ENCODE measurements at regions not wholly inside any gene's neighbourhood (a gene's known extent, or its start where the extent isn't known, plus 50 kb on each side); places are given as distances from the start of the nearest gene placed in this dataset. TPM values are rescaled to one million over a fixed set of nuclear protein-coding genes. Genes with fewer than 3 reads are reported as not detected.
"Not testable (repeated sequence)": the region's sequence is repeated elsewhere in the genome, so short reads cannot be mapped to it uniquely, and the experiment has no call there.

- no peak for DNase-seq
- H3K4me1 ChIP-seq (ENCODE audit: insufficient read depth), result peaks cover 11% of the 10 kb centered on the region
- no peaks in the 10 kb centered on the region for H3K27me3 ChIP-seq
- no peak overlapping the region for H3K4me3 ChIP-seq
- intact Hi-C loops (cut with DNase I), result no loop called here
- WGBS, 3 donors, result 17 to 28% (median 17%) methylated on average over 20 of the region's 20 CpGs
- no peak for TF ChIP-seq CTCF (IDR thresholded peaks at IDR 0.05)
- H3K36me3 ChIP-seq, result no peaks in the 10 kb centered on the region
- H3K27ac ChIP-seq, result no peak overlapping the region
- H3K9me3 ChIP-seq, result peaks cover 0 to 4% of the 10 kb centered on the region in 2 donors
Measured at GRCh38 chr15:34494084-34494399, 56.4 kb upstream of the GOLGA8A start.

- intact Hi-C loops (cut with DNase I), result no loop called here
- no peak overlapping the region for H3K27ac ChIP-seq
- no peak overlapping the region for H3K4me3 ChIP-seq
- WGBS, 3 donors, result 91% methylated on average over 1 of the region's 1 CpG
- DNase-seq, result no peak
- H3K4me1 ChIP-seq (ENCODE audit: insufficient read depth), result peaks cover 11% of the 10 kb centered on the region
- no peaks in the 10 kb centered on the region for H3K27me3 ChIP-seq
- no peaks in the 10 kb centered on the region for H3K36me3 ChIP-seq
- TF ChIP-seq POLR2A (IDR thresholded peaks at IDR 0.05), result no peak
- H3K9me3 ChIP-seq, result peaks cover 0 to 4% of the 10 kb centered on the region in 2 donors
Measured at GRCh38 chr15:34493001-34493400, 55.4 kb upstream of the GOLGA8A start.

GRCh38 chr15:34491488-34491887, 53.9 kb upstream of the GOLGA8A start:
- intact Hi-C loops (cut with DNase I); H3K4me3 ChIP-seq; DNase-seq; H3K27me3 ChIP-seq; H3K27ac ChIP-seq; H3K36me3 ChIP-seq; H3K9me3 ChIP-seq: not testable (repeated sequence)
- peaks cover 11% of the 10 kb centered on the region for H3K4me1 ChIP-seq (ENCODE audit: insufficient read depth)
- 94 to 98% (median 94%) methylated on average over 1 of the region's 1 CpG for WGBS, 3 donors

GRCh38 chr15:34490417-34491193, 53.0 kb upstream of the GOLGA8A start:
- Histone ChIP-seq H3K9me3 (peaks cover 0 to 4% of the 10 kb centered on the region in 2 donors), H3K4me1 (ENCODE audit: insufficient read depth) (peaks cover 11% of the 10 kb centered on the region), H3K36me3 (no peaks in the 10 kb centered on the region), H3K27ac (no peak overlapping the region), H3K4me3 (no peak overlapping the region), H3K27me3 (no peaks in the 10 kb centered on the region)
- DNase-seq, result no peak
- TF ChIP-seq EP300 (IDR thresholded peaks at IDR 0.05) (no peak), POLR2A (IDR thresholded peaks at IDR 0.05) (no peak), CTCF (IDR thresholded peaks at IDR 0.05) (no peak)
- intact Hi-C loops (cut with DNase I), result no loop called here
- 36 to 77% (median 45%) methylated on average over 6 to 38 of the region's 38 CpGs for WGBS, 3 donors

GRCh38 chr15:34488973-34489959, 51.7 kb upstream of the GOLGA8A start:
- H3K4me3 ChIP-seq; H3K36me3 ChIP-seq; H3K9me3 ChIP-seq; intact Hi-C loops (cut with DNase I); H3K27ac ChIP-seq; DNase-seq; H3K27me3 ChIP-seq; H3K4me1 ChIP-seq (ENCODE audit: insufficient read depth): not testable (repeated sequence)
- WGBS, 3 donors, result 93% methylated on average over 20 to 37 of the region's 37 CpGs

Small RNA genes in the stretch of these regions (microRNA-seq; reads per million reads assigned to microRNA genes)
- 0 reads per million in 3 donors for gene MIR1233-2

Small RNA genes in the stretch of these regions (small RNA-seq; reads per million reads assigned to genes)
- gene MIR1233-2, result not detected

All from ovary (tissue), 7 donors.